ENCODE measurements at regions not wholly inside any gene's neighbourhood (a gene's known extent, or its start where the extent isn't known, plus 50 kb on each side); places are given as distances from the start of the nearest gene placed in this dataset.

GRCh38 chr1:96076589-96076988 is 645.0 kb upstream of the PTBP2 start:
- no peaks in the 10 kb centered on the region for H3K4me1 ChIP-seq (ENCODE audit: insufficient read depth, low read length, poor library complexity, severe bottlenecking)
- no peaks in the 10 kb centered on the region for H3K9me2 ChIP-seq (replicated peaks; ENCODE audit: low read depth, low read length)
- no peaks in the 10 kb centered on the region for H3K27me3 ChIP-seq (ENCODE audit: insufficient read depth, low read length, poor library complexity, severe bottlenecking)
- H3K9ac ChIP-seq (ENCODE audit: low read depth, low read length, poor library complexity, severe bottlenecking): no peak overlapping the region
- TF ChIP-seq CTCF (conservative IDR thresholded peaks at IDR 0.05; ENCODE audit: low read length) (no peak), EZH2phosphoT487 (IDR thresholded peaks at IDR 0.05; ENCODE audit: borderline replicate concordance) (no peak)
- no peak overlapping the region for H2AFZ ChIP-seq (ENCODE audit: low read length)
- no peak overlapping the region for H3K4me2 ChIP-seq (ENCODE audit: low read depth, low read length, poor library complexity, severe bottlenecking)
- H4K20me1 ChIP-seq (ENCODE audit: insufficient read depth, low read length, poor library complexity, severe bottlenecking): no peaks in the 10 kb centered on the region
- no peaks in the 10 kb centered on the region for H3F3A ChIP-seq (ENCODE audit: low read depth)
- no peak overlapping the region for H3K4me3 ChIP-seq (ENCODE audit: low read length, poor library complexity, severe bottlenecking)
- no peaks in the 10 kb centered on the region for H3K9me3 ChIP-seq (ENCODE audit: insufficient read depth, low read depth, low read length)
- no peaks in the 10 kb centered on the region for H3K36me3 ChIP-seq (ENCODE audit: insufficient read depth, low read length)
- H3K79me2 ChIP-seq (ENCODE audit: insufficient read depth, low read length): no peaks in the 10 kb centered on the region

GRCh38 chr1:96079581-96079980 is 642.0 kb upstream of the PTBP2 start:
- H3K4me1 ChIP-seq (ENCODE audit: insufficient read depth, low read length, poor library complexity, severe bottlenecking): no peaks in the 10 kb centered on the region
- no peaks in the 10 kb centered on the region for H3F3A ChIP-seq (ENCODE audit: low read depth)
- TF ChIP-seq CTCF (conservative IDR thresholded peaks at IDR 0.05; ENCODE audit: low read length): no peak
- no peak for TF ChIP-seq EZH2phosphoT487 (IDR thresholded peaks at IDR 0.05; ENCODE audit: borderline replicate concordance)
- H3K9me2 ChIP-seq (replicated peaks; ENCODE audit: low read depth, low read length): no peaks in the 10 kb centered on the region
- no peak overlapping the region for H2AFZ ChIP-seq (ENCODE audit: low read length)
- no peaks in the 10 kb centered on the region for H4K20me1 ChIP-seq (ENCODE audit: insufficient read depth, low read length, poor library complexity, severe bottlenecking)
- no peaks in the 10 kb centered on the region for H3K27me3 ChIP-seq (ENCODE audit: insufficient read depth, low read length, poor library complexity, severe bottlenecking)
- no peak overlapping the region for H3K4me2 ChIP-seq (ENCODE audit: low read depth, low read length, poor library complexity, severe bottlenecking)
- H3K79me2 ChIP-seq (ENCODE audit: insufficient read depth, low read length): no peaks in the 10 kb centered on the region
- H3K36me3 ChIP-seq (ENCODE audit: insufficient read depth, low read length): no peaks in the 10 kb centered on the region
- no peak overlapping the region for H3K4me3 ChIP-seq (ENCODE audit: low read length, poor library complexity, severe bottlenecking)
- H3K9me3 ChIP-seq (ENCODE audit: insufficient read depth, low read depth, low read length): no peaks in the 10 kb centered on the region
- no peak overlapping the region for H3K9ac ChIP-seq (ENCODE audit: low read depth, low read length, poor library complexity, severe bottlenecking)

- H3K9me2 ChIP-seq (replicated peaks; ENCODE audit: low read depth, low read length): no peaks in the 10 kb centered on the region
- TF ChIP-seq EZH2phosphoT487 (IDR thresholded peaks at IDR 0.05; ENCODE audit: borderline replicate concordance) (no peak), CTCF (conservative IDR thresholded peaks at IDR 0.05; ENCODE audit: low read length) (no peak)
Observed at GRCh38 chr1:96080925-96081324, 640.7 kb upstream of the PTBP2 start.

More at GRCh38 chr1:96080925-96081324, 640.7 kb upstream of the PTBP2 start:
- Histone ChIP-seq H3K36me3 (ENCODE audit: insufficient read depth, low read length) (no peaks in the 10 kb centered on the region), H3K9ac (ENCODE audit: low read depth, low read length, poor library complexity, severe bottlenecking) (no peak overlapping the region), H4K20me1 (ENCODE audit: insufficient read depth, low read length, poor library complexity, severe bottlenecking) (no peaks in the 10 kb centered on the region), H3K4me1 (ENCODE audit: insufficient read depth, low read length, poor library complexity, severe bottlenecking) (no peaks in the 10 kb centered on the region), H3K9me3 (ENCODE audit: insufficient read depth, low read depth, low read length) (no peaks in the 10 kb centered on the region), H3K27me3 (ENCODE audit: insufficient read depth, low read length, poor library complexity, severe bottlenecking) (no peaks in the 10 kb centered on the region), H3K79me2 (ENCODE audit: insufficient read depth, low read length) (no peaks in the 10 kb centered on the region), H3F3A (ENCODE audit: low read depth) (no peaks in the 10 kb centered on the region), H3K4me2 (ENCODE audit: low read depth, low read length, poor library complexity, severe bottlenecking) (no peak overlapping the region), H2AFZ (ENCODE audit: low read length) (no peak overlapping the region), H3K4me3 (ENCODE audit: low read length, poor library complexity, severe bottlenecking) (no peak overlapping the region)
